ENCODE measurements at regions not wholly inside any gene's neighbourhood (a gene's known extent, or its start where the extent isn't known, plus 50 kb on each side); places are given as distances from the start of the nearest gene placed in this dataset.
"Not testable (repeated sequence)": the region's sequence is repeated elsewhere in the genome, so short reads cannot be mapped to it uniquely, and the experiment has no call there.

GRCh38 chr2:133882159-133882558 is 313.9 kb upstream of the NCKAP5 start:
- TF ChIP-seq, protein P1, sequence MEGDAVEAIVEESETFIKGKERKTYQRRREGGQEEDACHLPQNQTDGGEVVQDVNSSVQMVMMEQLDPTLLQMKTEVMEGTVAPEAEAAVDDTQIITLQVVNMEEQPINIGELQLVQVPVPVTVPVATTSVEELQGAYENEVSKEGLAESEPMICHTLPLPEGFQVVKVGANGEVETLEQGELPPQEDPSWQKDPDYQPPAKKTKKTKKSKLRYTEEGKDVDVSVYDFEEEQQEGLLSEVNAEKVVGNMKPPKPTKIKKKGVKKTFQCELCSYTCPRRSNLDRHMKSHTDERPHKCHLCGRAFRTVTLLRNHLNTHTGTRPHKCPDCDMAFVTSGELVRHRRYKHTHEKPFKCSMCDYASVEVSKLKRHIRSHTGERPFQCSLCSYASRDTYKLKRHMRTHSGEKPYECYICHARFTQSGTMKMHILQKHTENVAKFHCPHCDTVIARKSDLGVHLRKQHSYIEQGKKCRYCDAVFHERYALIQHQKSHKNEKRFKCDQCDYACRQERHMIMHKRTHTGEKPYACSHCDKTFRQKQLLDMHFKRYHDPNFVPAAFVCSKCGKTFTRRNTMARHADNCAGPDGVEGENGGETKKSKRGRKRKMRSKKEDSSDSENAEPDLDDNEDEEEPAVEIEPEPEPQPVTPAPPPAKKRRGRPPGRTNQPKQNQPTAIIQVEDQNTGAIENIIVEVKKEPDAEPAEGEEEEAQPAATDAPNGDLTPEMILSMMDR (IDR thresholded peaks at IDR 0.05) = not testable (repeated sequence)
- not testable (repeated sequence) for TF ChIP-seq ZFX (IDR thresholded peaks at IDR 0.05; ENCODE audit: borderline replicate concordance)

Data from 22Rv1 (cell line).